ENCODE measurements at regions not wholly inside any gene's neighbourhood (a gene's known extent, or its start where the extent isn't known, plus 50 kb on each side); places are given as distances from the start of the nearest gene placed in this dataset.

DNA sequence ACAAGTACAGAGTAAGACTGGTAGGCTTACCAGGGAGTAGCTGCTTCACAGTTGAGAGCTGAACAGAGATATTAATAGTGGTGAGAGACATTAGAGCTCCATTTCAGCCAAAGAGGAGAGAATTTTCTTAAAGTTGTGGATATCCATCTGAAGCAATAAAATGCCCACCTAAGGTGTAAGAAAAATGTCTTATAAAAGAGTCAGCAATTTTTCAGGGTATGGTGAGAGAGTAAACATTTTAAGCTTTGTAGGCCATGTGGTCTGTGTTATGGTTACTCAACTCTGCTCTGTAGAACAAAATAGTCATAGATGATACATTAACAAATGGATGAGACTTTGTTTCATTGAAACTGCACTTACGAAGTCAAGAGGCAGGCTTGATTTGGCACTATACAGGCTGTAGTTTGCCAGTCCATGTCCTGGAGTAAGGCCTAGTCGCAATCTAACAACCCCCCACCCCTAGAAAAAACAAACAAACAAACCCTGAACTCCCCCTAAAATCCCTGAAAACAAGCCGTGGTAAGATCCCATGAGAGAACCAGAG is 945.4 kb upstream of the SEMA6A start:
- no peak overlapping the region for H3K27ac ChIP-seq (ENCODE audit: low read depth in 2 of 2, low read length in 1 of 2)
- H3K4me1 ChIP-seq (ENCODE audit: control insufficient read depth in 2 of 2, insufficient read depth in 2 of 2, low read length in 1 of 2): no peaks in the 10 kb centered on the region
- no peaks in the 10 kb centered on the region for H3K27me3 ChIP-seq (ENCODE audit: control insufficient read depth in 1 of 2, insufficient read depth in 2 of 2, low read length in 2 of 2)
- H3K9me3 ChIP-seq (ENCODE audit: control insufficient read depth in 2 of 2, insufficient read depth in 1 of 2, low read depth in 1 of 2, low read length in 1 of 2): no peaks in the 10 kb centered on the region
- no peaks in the 10 kb centered on the region for H3K36me3 ChIP-seq (ENCODE audit: control insufficient read depth in 2 of 2, insufficient read depth in 2 of 2, low read length in 1 of 2)
- 74 to 77% methylated on average over 3 of the region's 3 CpGs for WGBS, 2 donors
- H3K4me3 ChIP-seq (ENCODE audit: low read depth in 1 of 2, low read length in 2 of 2): no peak overlapping the region

DNA sequence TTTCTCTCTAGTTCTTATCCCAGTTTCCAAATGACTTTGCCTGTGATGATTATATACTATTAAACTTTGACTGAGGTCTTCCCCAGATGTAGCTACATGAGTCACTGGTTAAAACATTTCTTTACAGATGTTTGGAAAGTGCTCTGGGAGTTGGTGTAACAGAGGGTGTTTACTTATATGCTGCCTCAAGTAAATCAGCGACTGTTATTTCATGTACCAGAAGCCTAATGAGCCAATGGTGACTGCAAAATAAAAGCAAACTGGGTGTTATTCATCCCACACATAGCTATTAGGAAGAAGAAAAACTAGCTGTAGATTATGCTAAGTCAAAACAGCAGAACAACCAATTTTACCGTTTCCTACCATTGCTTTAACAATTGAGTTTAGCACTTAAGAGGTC is 929.7 kb upstream of the SEMA6A start:
- Histone ChIP-seq H3K4me1 (ENCODE audit: control insufficient read depth in 2 of 2, insufficient read depth in 2 of 2, low read length in 1 of 2) (no peaks in the 10 kb centered on the region), H3K27ac (ENCODE audit: low read depth in 2 of 2, low read length in 1 of 2) (no peak overlapping the region), H3K4me3 (ENCODE audit: low read depth in 1 of 2, low read length in 2 of 2) (no peak overlapping the region), H3K27me3 (ENCODE audit: control insufficient read depth in 1 of 2, insufficient read depth in 2 of 2, low read length in 2 of 2) (no peaks in the 10 kb centered on the region), H3K36me3 (ENCODE audit: control insufficient read depth in 2 of 2, insufficient read depth in 2 of 2, low read length in 1 of 2) (no peaks in the 10 kb centered on the region), H3K9me3 (ENCODE audit: control insufficient read depth in 2 of 2, insufficient read depth in 1 of 2, low read depth in 1 of 2, low read length in 1 of 2) (no peaks in the 10 kb centered on the region)
- 71 to 72% methylated on average over 2 of the region's 2 CpGs for WGBS, 2 donors

GRCh38 chr5:117497601-117498000 is 923.0 kb upstream of the SEMA6A start:
- Histone ChIP-seq H3K27ac (ENCODE audit: low read depth in 2 of 2, low read length in 1 of 2) (no peak overlapping the region), H3K9me3 (ENCODE audit: control insufficient read depth in 2 of 2, insufficient read depth in 1 of 2, low read depth in 1 of 2, low read length in 1 of 2) (no peaks in the 10 kb centered on the region), H3K27me3 (ENCODE audit: control insufficient read depth in 1 of 2, insufficient read depth in 2 of 2, low read length in 2 of 2) (no peaks in the 10 kb centered on the region), H3K36me3 (ENCODE audit: control insufficient read depth in 2 of 2, insufficient read depth in 2 of 2, low read length in 1 of 2) (no peaks in the 10 kb centered on the region), H3K4me1 (ENCODE audit: control insufficient read depth in 2 of 2, insufficient read depth in 2 of 2, low read length in 1 of 2) (no peaks in the 10 kb centered on the region), H3K4me3 (ENCODE audit: low read depth in 1 of 2, low read length in 2 of 2) (no peak overlapping the region)
- 36 to 43% methylated on average over 3 of the region's 3 CpGs for WGBS, 2 donors

DNA sequence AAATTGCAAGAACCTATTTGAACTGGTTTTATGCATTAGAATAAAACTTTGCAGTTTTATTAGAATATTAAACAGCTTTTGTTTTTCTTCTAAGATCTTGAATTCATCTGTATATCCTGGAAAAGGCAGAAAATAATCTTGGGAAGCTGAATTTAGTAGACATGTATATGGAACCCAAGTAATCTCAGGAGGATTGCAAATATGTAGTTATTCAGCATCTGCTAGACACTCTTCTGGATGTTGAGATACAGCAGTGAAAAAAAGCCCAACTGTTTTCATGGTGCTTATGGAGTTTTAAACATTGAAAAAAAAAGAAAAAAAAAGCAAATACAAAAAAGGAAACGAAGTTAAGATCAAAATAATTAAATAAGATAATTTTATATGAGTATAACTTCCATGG is 922.2 kb upstream of the SEMA6A start:
- Histone ChIP-seq H3K36me3 (ENCODE audit: control insufficient read depth in 2 of 2, insufficient read depth in 2 of 2, low read length in 1 of 2) (no peaks in the 10 kb centered on the region), H3K4me1 (ENCODE audit: control insufficient read depth in 2 of 2, insufficient read depth in 2 of 2, low read length in 1 of 2) (no peaks in the 10 kb centered on the region), H3K4me3 (ENCODE audit: low read depth in 1 of 2, low read length in 2 of 2) (no peak overlapping the region), H3K27me3 (ENCODE audit: control insufficient read depth in 1 of 2, insufficient read depth in 2 of 2, low read length in 2 of 2) (no peaks in the 10 kb centered on the region), H3K27ac (ENCODE audit: low read depth in 2 of 2, low read length in 1 of 2) (no peak overlapping the region), H3K9me3 (ENCODE audit: control insufficient read depth in 2 of 2, insufficient read depth in 1 of 2, low read depth in 1 of 2, low read length in 1 of 2) (no peaks in the 10 kb centered on the region)
- 45 to 58% methylated on average over 1 of the region's 1 CpG for WGBS, 2 donors

GRCh38 chr5:117494188-117494587 is 919.6 kb upstream of the SEMA6A start:
- no peak overlapping the region for H3K27ac ChIP-seq (ENCODE audit: low read depth in 2 of 2, low read length in 1 of 2)
- H3K27me3 ChIP-seq (ENCODE audit: control insufficient read depth in 1 of 2, insufficient read depth in 2 of 2, low read length in 2 of 2): no peaks in the 10 kb centered on the region
- WGBS, 2 donors: 70 to 81% methylated on average over 2 of the region's 2 CpGs
- no peaks in the 10 kb centered on the region for H3K4me1 ChIP-seq (ENCODE audit: control insufficient read depth in 2 of 2, insufficient read depth in 2 of 2, low read length in 1 of 2)
- no peaks in the 10 kb centered on the region for H3K9me3 ChIP-seq (ENCODE audit: control insufficient read depth in 2 of 2, insufficient read depth in 1 of 2, low read depth in 1 of 2, low read length in 1 of 2)
- H3K36me3 ChIP-seq (ENCODE audit: control insufficient read depth in 2 of 2, insufficient read depth in 2 of 2, low read length in 1 of 2): no peaks in the 10 kb centered on the region
- H3K4me3 ChIP-seq (ENCODE audit: low read depth in 1 of 2, low read length in 2 of 2): no peak overlapping the region

DNA sequence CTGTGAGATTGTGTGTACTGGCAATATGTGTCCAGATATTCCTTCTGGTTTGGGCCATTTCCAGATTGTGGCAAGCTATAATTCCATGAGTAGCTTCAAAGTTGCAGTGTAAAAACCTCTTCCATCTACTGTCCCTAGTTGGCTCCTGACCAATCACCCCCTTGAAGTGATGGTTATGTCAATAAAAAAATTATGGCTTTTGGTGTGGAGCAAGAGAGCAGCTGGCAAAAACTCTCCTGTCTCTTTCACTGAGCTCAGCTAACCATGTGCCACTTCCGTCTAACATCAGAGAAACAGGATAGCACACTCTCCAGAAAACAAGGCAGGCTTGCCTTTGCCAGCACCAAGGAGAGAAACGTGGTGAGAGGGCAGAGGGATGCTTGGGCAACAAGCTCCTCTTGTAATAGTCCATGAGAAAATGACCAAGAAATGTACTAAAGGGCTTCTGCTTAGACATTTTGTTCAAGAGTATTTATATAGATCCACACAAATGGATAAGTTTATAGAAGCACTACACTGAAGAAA is 914.4 kb upstream of the SEMA6A start:
- 55% methylated on average over 2 of the region's 2 CpGs for WGBS, 2 donors
- Histone ChIP-seq H3K27ac (ENCODE audit: low read depth in 2 of 2, low read length in 1 of 2) (no peak overlapping the region), H3K4me1 (ENCODE audit: control insufficient read depth in 2 of 2, insufficient read depth in 2 of 2, low read length in 1 of 2) (no peaks in the 10 kb centered on the region), H3K27me3 (ENCODE audit: control insufficient read depth in 1 of 2, insufficient read depth in 2 of 2, low read length in 2 of 2) (no peaks in the 10 kb centered on the region), H3K36me3 (ENCODE audit: control insufficient read depth in 2 of 2, insufficient read depth in 2 of 2, low read length in 1 of 2) (no peaks in the 10 kb centered on the region), H3K9me3 (ENCODE audit: control insufficient read depth in 2 of 2, insufficient read depth in 1 of 2, low read depth in 1 of 2, low read length in 1 of 2) (no peaks in the 10 kb centered on the region), H3K4me3 (ENCODE audit: low read depth in 1 of 2, low read length in 2 of 2) (no peak overlapping the region)

DNA sequence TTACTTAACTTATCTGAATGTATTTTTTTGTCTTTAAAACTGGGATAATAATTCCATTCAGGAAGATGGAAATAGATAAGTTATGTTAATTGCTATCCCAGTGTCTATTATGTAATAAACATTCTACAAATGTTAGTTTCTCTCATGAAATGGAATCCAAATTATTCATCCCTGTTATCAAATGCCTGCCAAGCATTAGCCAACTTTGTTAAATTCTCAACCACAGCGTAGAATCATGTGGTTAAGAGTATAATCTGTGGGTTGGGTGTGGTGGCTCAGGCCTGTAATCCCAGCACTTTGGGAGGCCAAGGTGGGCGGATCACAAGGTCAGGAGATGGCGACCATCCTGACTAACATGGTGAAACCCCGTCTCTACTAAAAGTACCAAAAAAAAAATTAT is 912.9 kb upstream of the SEMA6A start:
- no peaks in the 10 kb centered on the region for H3K9me3 ChIP-seq (ENCODE audit: control insufficient read depth in 2 of 2, insufficient read depth in 1 of 2, low read depth in 1 of 2, low read length in 1 of 2)
- H3K27me3 ChIP-seq (ENCODE audit: control insufficient read depth in 1 of 2, insufficient read depth in 2 of 2, low read length in 2 of 2): no peaks in the 10 kb centered on the region
- H3K4me1 ChIP-seq (ENCODE audit: control insufficient read depth in 2 of 2, insufficient read depth in 2 of 2, low read length in 1 of 2): no peaks in the 10 kb centered on the region
- H3K4me3 ChIP-seq (ENCODE audit: low read depth in 1 of 2, low read length in 2 of 2): no peak overlapping the region
- 86 to 88% methylated on average over 4 of the region's 4 CpGs for WGBS, 2 donors
- no peaks in the 10 kb centered on the region for H3K36me3 ChIP-seq (ENCODE audit: control insufficient read depth in 2 of 2, insufficient read depth in 2 of 2, low read length in 1 of 2)
- H3K27ac ChIP-seq (ENCODE audit: low read depth in 2 of 2, low read length in 1 of 2): no peak overlapping the region

- Histone ChIP-seq H3K27ac (ENCODE audit: low read depth in 2 of 2, low read length in 1 of 2) (no peak overlapping the region), H3K9me3 (ENCODE audit: control insufficient read depth in 2 of 2, insufficient read depth in 1 of 2, low read depth in 1 of 2, low read length in 1 of 2) (no peaks in the 10 kb centered on the region), H3K27me3 (ENCODE audit: control insufficient read depth in 1 of 2, insufficient read depth in 2 of 2, low read length in 2 of 2) (no peaks in the 10 kb centered on the region), H3K36me3 (ENCODE audit: control insufficient read depth in 2 of 2, insufficient read depth in 2 of 2, low read length in 1 of 2) (no peaks in the 10 kb centered on the region), H3K4me1 (ENCODE audit: control insufficient read depth in 2 of 2, insufficient read depth in 2 of 2, low read length in 1 of 2) (no peaks in the 10 kb centered on the region), H3K4me3 (ENCODE audit: low read depth in 1 of 2, low read length in 2 of 2) (no peak overlapping the region)
Observed at GRCh38 chr5:117486879-117487391, 912.3 kb upstream of the SEMA6A start.

DNA sequence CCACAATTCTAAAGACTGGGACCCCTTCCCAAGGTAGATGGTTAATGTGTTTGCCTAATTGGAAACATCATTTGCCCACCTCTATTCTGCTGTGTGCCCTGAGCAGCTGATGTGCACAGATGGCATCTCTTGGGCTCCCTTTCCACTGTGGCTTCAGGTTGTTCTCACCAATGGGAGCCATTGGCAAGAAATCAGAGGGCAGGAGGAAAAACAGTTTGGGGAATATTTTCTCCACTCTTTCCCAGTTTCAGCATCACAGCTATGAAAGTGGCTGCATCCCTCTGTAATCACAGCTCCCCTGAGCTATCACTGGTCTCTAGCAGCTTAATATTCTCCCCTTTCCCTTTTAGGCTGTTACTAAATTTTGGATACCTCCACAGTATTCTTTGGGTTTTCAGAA is 911.6 kb upstream of the SEMA6A start:
- no peaks in the 10 kb centered on the region for H3K27me3 ChIP-seq (ENCODE audit: control insufficient read depth in 1 of 2, insufficient read depth in 2 of 2, low read length in 2 of 2)
- H3K4me1 ChIP-seq (ENCODE audit: control insufficient read depth in 2 of 2, insufficient read depth in 2 of 2, low read length in 1 of 2): no peaks in the 10 kb centered on the region

GRCh38 chr5:117475919-117476318 is 901.3 kb upstream of the SEMA6A start:
- Histone ChIP-seq H3K27me3 (ENCODE audit: control insufficient read depth in 1 of 2, insufficient read depth in 2 of 2, low read length in 2 of 2) (no peaks in the 10 kb centered on the region), H3K9me3 (ENCODE audit: control insufficient read depth in 2 of 2, insufficient read depth in 1 of 2, low read depth in 1 of 2, low read length in 1 of 2) (no peaks in the 10 kb centered on the region), H3K4me1 (ENCODE audit: control insufficient read depth in 2 of 2, insufficient read depth in 2 of 2, low read length in 1 of 2) (no peaks in the 10 kb centered on the region), H3K4me3 (ENCODE audit: low read depth in 1 of 2, low read length in 2 of 2) (no peak overlapping the region), H3K27ac (ENCODE audit: low read depth in 2 of 2, low read length in 1 of 2) (no peak overlapping the region), H3K36me3 (ENCODE audit: control insufficient read depth in 2 of 2, insufficient read depth in 2 of 2, low read length in 1 of 2) (no peaks in the 10 kb centered on the region)
- WGBS, 2 donors: 83 to 85% methylated on average over 2 of the region's 2 CpGs

More for the DNA sequence above, 911.6 kb upstream of the SEMA6A start:
- Histone ChIP-seq H3K36me3 (ENCODE audit: control insufficient read depth in 2 of 2, insufficient read depth in 2 of 2, low read length in 1 of 2) (no peaks in the 10 kb centered on the region), H3K9me3 (ENCODE audit: control insufficient read depth in 2 of 2, insufficient read depth in 1 of 2, low read depth in 1 of 2, low read length in 1 of 2) (no peaks in the 10 kb centered on the region), H3K4me3 (ENCODE audit: low read depth in 1 of 2, low read length in 2 of 2) (no peak overlapping the region), H3K27ac (ENCODE audit: low read depth in 2 of 2, low read length in 1 of 2) (no peak overlapping the region)
